ENCODE measurements at regions not wholly inside any gene's neighbourhood (a gene's known extent, or its start where the extent isn't known, plus 50 kb on each side); places are given as distances from the start of the nearest gene placed in this dataset.

GRCh38 chr7:17227766-17228490, 70.5 kb upstream of the AHR start:
- H3K36me3 Mint-ChIP-seq (ENCODE audit: low read depth) = no peaks in the 10 kb centered on the region
- H3K4me3 Mint-ChIP-seq = no peak overlapping the region
- H3K4me1 Mint-ChIP-seq = peaks cover 6% of the 10 kb centered on the region
- peaks cover 16% of the 10 kb centered on the region for H3K9me3 Mint-ChIP-seq
- DNase-seq (no peak), ATAC-seq (no peak)
- H3K27ac Mint-ChIP-seq = no peak overlapping the region
- H3K27me3 Mint-ChIP-seq = no peaks in the 10 kb centered on the region

- H3K36me3 Mint-ChIP-seq (ENCODE audit: low read depth) = no peaks in the 10 kb centered on the region
- no peak for DNase-seq
- no peak overlapping the region for H3K4me3 Mint-ChIP-seq
- no peak overlapping the region for H3K27ac Mint-ChIP-seq
- peaks cover 18% of the 10 kb centered on the region for H3K4me1 Mint-ChIP-seq
- no peaks in the 10 kb centered on the region for H3K27me3 Mint-ChIP-seq
- peaks cover 16% of the 10 kb centered on the region for H3K9me3 Mint-ChIP-seq
- ATAC-seq = no peak
Measured at GRCh38 chr7:17229228-17229627, 69.2 kb upstream of the AHR start.

DNA sequence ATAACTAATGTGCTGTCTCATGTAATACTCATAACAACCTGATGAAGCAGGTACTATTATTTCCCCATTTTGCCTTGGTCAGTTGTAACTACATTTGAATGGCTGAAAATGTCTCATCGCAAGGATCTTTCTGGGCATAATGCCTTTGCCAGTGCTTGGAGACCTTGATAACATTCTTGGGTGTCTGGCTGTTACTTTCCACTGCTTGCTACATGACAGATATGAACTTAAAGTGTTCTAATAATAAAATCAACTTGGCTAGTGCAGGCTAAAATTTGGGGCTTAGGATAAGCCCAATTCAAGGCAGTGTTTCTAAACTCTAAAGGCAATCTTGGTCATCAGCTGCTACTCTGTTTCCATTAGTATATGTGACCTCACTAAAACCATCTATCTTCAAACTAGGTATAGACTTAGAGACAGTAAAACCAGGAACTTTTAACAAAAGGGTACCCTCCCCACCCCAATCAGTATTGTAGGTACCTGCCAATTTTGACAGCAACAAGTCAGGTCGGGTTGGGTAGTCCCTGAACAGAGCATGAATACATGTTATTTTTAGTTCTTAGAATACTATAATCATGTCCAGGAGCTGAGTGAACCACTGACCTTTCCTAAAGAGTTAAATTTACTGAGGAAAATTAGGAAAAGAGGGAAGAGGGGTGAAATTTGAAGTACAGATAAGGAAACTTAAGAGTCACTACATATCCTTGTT, 68.2 kb upstream of the AHR start:
- Mint-ChIP-seq H3K27ac (no peak overlapping the region), H3K4me1 (peaks cover 27% of the 10 kb centered on the region), H3K4me3 (no peak overlapping the region), H3K9me3 (peaks cover 15% of the 10 kb centered on the region), H3K36me3 (ENCODE audit: low read depth) (no peaks in the 10 kb centered on the region), H3K27me3 (no peaks in the 10 kb centered on the region)
- no peak for DNase-seq
- ATAC-seq = no peak

- peak overlapping the region; percentile 76 for H3K4me3 Mint-ChIP-seq
- peak overlapping the region; percentile 94 for H3K27ac Mint-ChIP-seq
- DNase-seq = no peak
Measured at GRCh38 chr7:17233603-17234002, 64.8 kb upstream of the AHR start.

GRCh38 chr7:17234030-17234397, 64.4 kb upstream of the AHR start:
- Mint-ChIP-seq H3K4me3 (peak overlapping the region; percentile 76), H3K27me3 (no peaks in the 10 kb centered on the region), H3K9me3 (peaks cover 19% of the 10 kb centered on the region), H3K27ac (peak overlapping the region; percentile 94), H3K4me1 (peaks cover 50% of the 10 kb centered on the region), H3K36me3 (ENCODE audit: low read depth) (peaks cover 5% of the 10 kb centered on the region)
- DNase-seq (peak; percentile 38), ATAC-seq (peak; percentile 70)

More at GRCh38 chr7:17233603-17234002, 64.8 kb upstream of the AHR start:
- H3K4me1 Mint-ChIP-seq = peaks cover 49% of the 10 kb centered on the region
- peaks cover 19% of the 10 kb centered on the region for H3K9me3 Mint-ChIP-seq
- H3K36me3 Mint-ChIP-seq (ENCODE audit: low read depth) = peaks cover 5% of the 10 kb centered on the region
- H3K27me3 Mint-ChIP-seq = no peaks in the 10 kb centered on the region
- ATAC-seq = no peak

GRCh38 chr7:17234398-17235031, 63.9 kb upstream of the AHR start:
- H3K27me3 Mint-ChIP-seq = no peaks in the 10 kb centered on the region
- ATAC-seq (peak; percentile 89), DNase-seq (peak; percentile 43)
- peaks cover 19% of the 10 kb centered on the region for H3K9me3 Mint-ChIP-seq
- peaks cover 52% of the 10 kb centered on the region for H3K4me1 Mint-ChIP-seq
- H3K27ac Mint-ChIP-seq = peak overlapping the region; percentile 94
- H3K4me3 Mint-ChIP-seq = peak overlapping the region; percentile 76
- H3K36me3 Mint-ChIP-seq (ENCODE audit: low read depth) = peaks cover 5% of the 10 kb centered on the region

DNA sequence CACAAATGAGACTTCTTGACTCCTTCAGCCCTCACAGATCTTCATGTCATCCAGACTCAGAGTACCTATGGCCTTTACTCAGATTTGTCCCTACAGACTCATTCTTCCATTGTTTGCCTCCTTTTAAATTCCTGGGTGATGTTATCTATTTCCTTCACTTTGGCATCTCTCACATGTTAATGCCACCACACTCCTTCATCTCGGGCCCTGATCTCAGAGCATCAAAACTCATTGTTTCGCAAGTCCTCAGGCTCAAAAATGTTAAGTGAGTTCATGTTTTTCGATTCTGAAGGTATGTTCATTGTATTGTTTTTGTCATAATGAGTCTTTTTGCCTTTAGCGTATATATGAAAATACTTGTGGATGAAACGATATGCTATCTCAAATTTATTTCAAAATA, 62.3 kb upstream of the AHR start:
- Mint-ChIP-seq H3K4me3 (no peak overlapping the region), H3K27ac (peak overlapping the region; percentile 30), H3K4me1 (peaks cover 52% of the 10 kb centered on the region), H3K9me3 (peaks cover 19% of the 10 kb centered on the region), H3K36me3 (ENCODE audit: low read depth) (peaks cover 5% of the 10 kb centered on the region), H3K27me3 (no peaks in the 10 kb centered on the region)
- ATAC-seq (no peak), DNase-seq (no peak)

DNA sequence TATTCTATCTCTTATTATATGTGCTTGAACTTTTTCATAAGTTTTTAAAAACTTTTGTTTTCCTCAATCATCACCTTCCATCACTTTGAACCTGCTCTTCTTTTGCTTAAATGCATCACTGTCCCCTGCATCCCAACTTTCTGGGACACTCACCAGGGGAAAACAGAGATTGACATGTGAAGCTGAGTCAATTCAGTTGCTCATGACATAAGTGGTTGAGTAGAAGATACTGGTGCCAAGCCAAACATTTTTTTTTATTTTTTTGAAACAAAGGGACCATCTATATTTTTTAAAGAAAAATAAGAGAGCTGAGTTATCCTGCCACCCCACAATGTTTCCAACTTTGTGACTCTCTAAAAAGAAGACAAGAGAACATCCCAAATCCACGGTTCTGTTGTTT, 61.8 kb upstream of the AHR start:
- ATAC-seq (no peak), DNase-seq (no peak)
- no peaks in the 10 kb centered on the region for H3K27me3 Mint-ChIP-seq
- H3K4me1 Mint-ChIP-seq = peaks cover 52% of the 10 kb centered on the region
- H3K9me3 Mint-ChIP-seq = peaks cover 19% of the 10 kb centered on the region
- peak overlapping the region; percentile 30 for H3K27ac Mint-ChIP-seq
- peaks cover 5% of the 10 kb centered on the region for H3K36me3 Mint-ChIP-seq (ENCODE audit: low read depth)
- no peak overlapping the region for H3K4me3 Mint-ChIP-seq

DNA sequence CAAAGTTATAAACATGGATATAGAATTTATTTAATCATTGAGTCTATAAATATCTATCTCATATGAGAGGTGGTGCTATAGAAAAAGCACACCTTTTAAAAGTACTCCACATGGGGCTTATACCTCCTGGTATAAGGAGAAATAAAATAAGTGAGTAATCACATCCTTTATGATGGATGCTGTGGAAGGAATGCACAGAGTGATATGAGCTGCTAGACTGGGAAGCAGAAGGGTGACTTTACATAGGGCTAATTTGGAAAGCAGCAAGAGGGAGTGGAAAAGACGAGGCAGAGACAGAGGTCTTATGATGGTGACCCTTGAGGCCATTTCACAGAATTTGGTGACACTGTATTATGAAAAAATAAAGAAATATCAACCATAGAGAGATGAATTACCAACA, 59.4 kb upstream of the AHR start:
- DNase-seq (no peak), ATAC-seq (no peak)
- H3K4me3 Mint-ChIP-seq = no peak overlapping the region
- H3K27me3 Mint-ChIP-seq = no peaks in the 10 kb centered on the region
- peaks cover 5% of the 10 kb centered on the region for H3K36me3 Mint-ChIP-seq (ENCODE audit: low read depth)
- H3K9me3 Mint-ChIP-seq = peaks cover 11% of the 10 kb centered on the region
- peaks cover 39% of the 10 kb centered on the region for H3K4me1 Mint-ChIP-seq
- no peak overlapping the region for H3K27ac Mint-ChIP-seq

- Mint-ChIP-seq H3K4me1 (peaks cover 32% of the 10 kb centered on the region), H3K9me3 (peaks cover 11% of the 10 kb centered on the region), H3K4me3 (no peak overlapping the region), H3K27me3 (no peaks in the 10 kb centered on the region), H3K36me3 (ENCODE audit: low read depth) (peaks cover 5% of the 10 kb centered on the region), H3K27ac (no peak overlapping the region)
- no peak for DNase-seq
- ATAC-seq = no peak
Measured at GRCh38 chr7:17239683-17240521, 58.5 kb upstream of the AHR start.

GRCh38 chr7:17242504-17242903, 55.9 kb upstream of the AHR start:
- peaks cover 7% of the 10 kb centered on the region for H3K4me1 Mint-ChIP-seq
- H3K9me3 Mint-ChIP-seq = peaks cover 3% of the 10 kb centered on the region
- H3K27ac Mint-ChIP-seq = no peak overlapping the region
- H3K36me3 Mint-ChIP-seq (ENCODE audit: low read depth) = no peaks in the 10 kb centered on the region
- no peaks in the 10 kb centered on the region for H3K27me3 Mint-ChIP-seq
- DNase-seq (no peak), ATAC-seq (no peak)
- H3K4me3 Mint-ChIP-seq = no peak overlapping the region

GRCh38 chr7:17244786-17245185, 53.7 kb upstream of the AHR start:
- peaks cover 5% of the 10 kb centered on the region for H3K4me1 Mint-ChIP-seq

DNA sequence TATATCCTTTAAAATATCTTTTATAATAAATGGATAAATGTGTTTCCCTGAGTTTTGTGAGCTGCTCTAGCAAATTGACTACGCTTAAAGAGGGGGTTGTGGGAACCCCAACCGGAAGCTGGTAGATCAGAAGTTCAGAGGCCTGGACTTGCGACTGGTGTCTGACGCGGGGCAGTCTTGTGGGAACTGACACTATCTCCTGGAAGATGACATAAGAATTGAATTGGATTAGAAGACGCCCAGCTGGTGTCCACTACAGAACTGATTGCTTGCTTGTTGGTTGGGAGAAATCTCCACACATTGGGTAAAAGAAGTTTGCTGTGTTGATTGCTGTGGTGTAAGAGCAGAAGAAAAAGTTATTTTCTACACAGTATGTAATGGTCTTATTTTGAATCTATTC, 51.1 kb upstream of the AHR start:
- Mint-ChIP-seq H3K4me1 (peaks cover 5% of the 10 kb centered on the region), H3K36me3 (ENCODE audit: low read depth) (no peaks in the 10 kb centered on the region), H3K4me3 (no peak overlapping the region), H3K27me3 (no peaks in the 10 kb centered on the region), H3K9me3 (no peaks in the 10 kb centered on the region), H3K27ac (no peak overlapping the region)
- no peak for DNase-seq
- no peak for ATAC-seq

More at GRCh38 chr7:17244786-17245185, 53.7 kb upstream of the AHR start:
- ATAC-seq = no peak
- no peaks in the 10 kb centered on the region for H3K9me3 Mint-ChIP-seq
- H3K27me3 Mint-ChIP-seq = no peaks in the 10 kb centered on the region
- H3K4me3 Mint-ChIP-seq = no peak overlapping the region
- DNase-seq = no peak
- no peaks in the 10 kb centered on the region for H3K36me3 Mint-ChIP-seq (ENCODE audit: low read depth)
- H3K27ac Mint-ChIP-seq = no peak overlapping the region

- ATAC-seq (peak; percentile 28), DNase-seq (no peak)
- Mint-ChIP-seq H3K4me3 (no peak overlapping the region), H3K27me3 (no peaks in the 10 kb centered on the region), H3K4me1 (peaks cover 5% of the 10 kb centered on the region), H3K36me3 (ENCODE audit: low read depth) (no peaks in the 10 kb centered on the region), H3K9me3 (peaks cover 2% of the 10 kb centered on the region), H3K27ac (no peak overlapping the region)
Measured at GRCh38 chr7:17248527-17248926, 49.9 kb upstream of the AHR start.

Measured in activated naive CD8-positive, alpha-beta T cell treated with anti-CD3 and anti-CD28 coated beads, Interleukin-2, amount 50 U/mL, for 24 hours (primary cell).